ENCODE measurements at regions not wholly inside any gene's neighbourhood (a gene's known extent, or its start where the extent isn't known, plus 50 kb on each side); places are given as distances from the start of the nearest gene placed in this dataset.

DNA sequence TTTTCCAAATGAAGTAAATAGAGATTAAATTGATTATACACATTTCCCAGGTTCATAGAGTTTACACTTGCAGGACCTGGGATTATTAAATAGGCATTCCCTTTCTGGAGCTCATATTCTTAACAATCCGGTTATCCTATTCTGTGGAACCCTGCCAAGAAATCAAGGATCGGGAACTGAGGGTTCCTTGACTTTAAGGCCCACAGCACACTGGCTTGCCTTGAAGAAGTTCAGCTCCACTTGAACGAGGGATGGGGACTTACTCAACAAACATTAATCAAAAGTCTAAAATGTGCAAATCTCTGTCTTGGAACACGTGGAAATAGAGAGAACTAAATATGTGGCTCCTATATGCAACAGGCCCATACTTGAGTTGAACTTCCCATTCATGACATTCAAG, 142.3 kb upstream of the RGPD4 start:
- no peaks in the 10 kb centered on the region for H3K9me3 Mint-ChIP-seq (ENCODE audit: unreplicated experiment)
- no peaks in the 10 kb centered on the region for H3K36me3 ChIP-seq (ENCODE audit: control insufficient read depth, insufficient read depth, low read length)
- POLR2A ChIA-PET = no interaction called here
- H3K9me3 ChIP-seq = no peaks in the 10 kb centered on the region
- H3K27me3 Mint-ChIP-seq (ENCODE audit: insufficient read depth, unreplicated experiment) = no peaks in the 10 kb centered on the region
- H3K36me3 Mint-ChIP-seq (ENCODE audit: insufficient read depth, unreplicated experiment) = no peaks in the 10 kb centered on the region
- CTCF ChIA-PET = no interaction called here
- H3K4me3 Mint-ChIP-seq (ENCODE audit: unreplicated experiment) = no peak overlapping the region
- no peaks in the 10 kb centered on the region for H3K4me1 ChIP-seq
- TF ChIP-seq, protein P1, sequence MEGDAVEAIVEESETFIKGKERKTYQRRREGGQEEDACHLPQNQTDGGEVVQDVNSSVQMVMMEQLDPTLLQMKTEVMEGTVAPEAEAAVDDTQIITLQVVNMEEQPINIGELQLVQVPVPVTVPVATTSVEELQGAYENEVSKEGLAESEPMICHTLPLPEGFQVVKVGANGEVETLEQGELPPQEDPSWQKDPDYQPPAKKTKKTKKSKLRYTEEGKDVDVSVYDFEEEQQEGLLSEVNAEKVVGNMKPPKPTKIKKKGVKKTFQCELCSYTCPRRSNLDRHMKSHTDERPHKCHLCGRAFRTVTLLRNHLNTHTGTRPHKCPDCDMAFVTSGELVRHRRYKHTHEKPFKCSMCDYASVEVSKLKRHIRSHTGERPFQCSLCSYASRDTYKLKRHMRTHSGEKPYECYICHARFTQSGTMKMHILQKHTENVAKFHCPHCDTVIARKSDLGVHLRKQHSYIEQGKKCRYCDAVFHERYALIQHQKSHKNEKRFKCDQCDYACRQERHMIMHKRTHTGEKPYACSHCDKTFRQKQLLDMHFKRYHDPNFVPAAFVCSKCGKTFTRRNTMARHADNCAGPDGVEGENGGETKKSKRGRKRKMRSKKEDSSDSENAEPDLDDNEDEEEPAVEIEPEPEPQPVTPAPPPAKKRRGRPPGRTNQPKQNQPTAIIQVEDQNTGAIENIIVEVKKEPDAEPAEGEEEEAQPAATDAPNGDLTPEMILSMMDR (IDR thresholded peaks at IDR 0.05; ENCODE audit: insufficient read depth in 1 of 2, low read depth in 1 of 2, low read length in 1 of 2, severe bottlenecking in 1 of 2, unreplicated experiment in 1 of 2) = no peak
- H3K4me1 Mint-ChIP-seq (ENCODE audit: low read depth, unreplicated experiment) = no peaks in the 10 kb centered on the region
- no peak overlapping the region for H3K4me3 ChIP-seq (ENCODE audit: low read depth, low read length)
- DNase-seq = no peak
- no peaks in the 10 kb centered on the region for H3K27me3 ChIP-seq (replicated peaks; ENCODE audit: control insufficient read depth, insufficient read depth, low read length)
- H3K27ac Mint-ChIP-seq (ENCODE audit: unreplicated experiment) = no peak overlapping the region
- intact Hi-C loops (cut with micrococcal nuclease; ENCODE audit: unreplicated experiment) = no loop called here
- no TSS peak for BruUV-seq (replicated peaks)

DNA sequence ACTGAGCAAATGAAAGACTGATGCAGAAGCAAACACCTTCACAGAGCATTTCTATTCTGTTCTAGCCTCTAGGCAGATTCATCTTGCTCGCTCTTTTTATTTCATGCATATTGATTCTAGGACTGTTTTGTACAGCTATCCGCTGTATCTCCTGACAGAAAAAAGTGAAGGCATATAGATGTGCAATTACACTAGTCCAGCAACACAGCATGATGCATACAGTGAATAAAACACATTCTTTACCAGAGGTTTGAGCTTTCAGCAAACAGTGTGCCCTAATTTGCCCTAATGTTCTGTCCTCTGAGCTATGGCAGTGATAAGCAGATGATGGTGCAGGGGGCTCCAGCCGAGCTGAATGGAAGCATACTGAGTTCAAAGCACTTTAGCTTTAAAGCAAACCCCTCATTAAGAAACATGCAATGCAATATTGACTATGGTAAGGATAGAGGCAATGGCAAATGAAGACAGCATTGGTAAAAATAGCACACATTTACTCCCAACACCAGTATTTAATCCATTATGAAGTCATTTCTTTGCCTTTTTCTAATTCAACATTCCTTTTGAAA, 141.2 kb upstream of the RGPD4 start:
- no peak for DNase-seq
- TF ChIP-seq, protein P1 (IDR thresholded peaks at IDR 0.05; ENCODE audit: insufficient read depth in 1 of 2, low read depth in 1 of 2, low read length in 1 of 2, severe bottlenecking in 1 of 2, unreplicated experiment in 1 of 2) = no peak
- Mint-ChIP-seq H3K27me3 (ENCODE audit: insufficient read depth, unreplicated experiment) (no peaks in the 10 kb centered on the region), H3K4me1 (ENCODE audit: low read depth, unreplicated experiment) (no peaks in the 10 kb centered on the region), H3K27ac (ENCODE audit: unreplicated experiment) (no peak overlapping the region), H3K36me3 (ENCODE audit: insufficient read depth, unreplicated experiment) (no peaks in the 10 kb centered on the region), H3K4me3 (ENCODE audit: unreplicated experiment) (no peak overlapping the region), H3K9me3 (ENCODE audit: unreplicated experiment) (no peaks in the 10 kb centered on the region)
- Histone ChIP-seq H3K9me3 (no peaks in the 10 kb centered on the region), H3K27me3 (replicated peaks; ENCODE audit: control insufficient read depth, insufficient read depth, low read length) (no peaks in the 10 kb centered on the region), H3K4me3 (ENCODE audit: low read depth, low read length) (no peak overlapping the region), H3K36me3 (ENCODE audit: control insufficient read depth, insufficient read depth, low read length) (no peaks in the 10 kb centered on the region), H3K4me1 (no peaks in the 10 kb centered on the region)
- intact Hi-C loops (cut with micrococcal nuclease; ENCODE audit: unreplicated experiment) = no loop called here
- ChIA-PET POLR2A (no interaction called here), CTCF (no interaction called here)
- BruUV-seq (replicated peaks) = no TSS peak

- no peaks in the 10 kb centered on the region for H3K36me3 ChIP-seq (ENCODE audit: control insufficient read depth, insufficient read depth, low read length)
- DNase-seq = no peak
- no peak overlapping the region for H3K4me3 ChIP-seq (ENCODE audit: low read depth, low read length)
- H3K4me1 ChIP-seq = no peaks in the 10 kb centered on the region
- Mint-ChIP-seq H3K9me3 (ENCODE audit: unreplicated experiment) (no peaks in the 10 kb centered on the region), H3K27ac (ENCODE audit: unreplicated experiment) (no peak overlapping the region), H3K36me3 (ENCODE audit: insufficient read depth, unreplicated experiment) (no peaks in the 10 kb centered on the region), H3K27me3 (ENCODE audit: insufficient read depth, unreplicated experiment) (no peaks in the 10 kb centered on the region), H3K4me1 (ENCODE audit: low read depth, unreplicated experiment) (no peaks in the 10 kb centered on the region), H3K4me3 (ENCODE audit: unreplicated experiment) (no peak overlapping the region)
- CTCF ChIA-PET = no interaction called here
- POLR2A ChIA-PET = no interaction called here
- no TSS peak for BruUV-seq (replicated peaks)
- no peaks in the 10 kb centered on the region for H3K27me3 ChIP-seq (replicated peaks; ENCODE audit: control insufficient read depth, insufficient read depth, low read length)
- intact Hi-C loops (cut with micrococcal nuclease; ENCODE audit: unreplicated experiment) = no loop called here
- no peaks in the 10 kb centered on the region for H3K9me3 ChIP-seq
- TF ChIP-seq, protein P1 (IDR thresholded peaks at IDR 0.05; ENCODE audit: insufficient read depth in 1 of 2, low read depth in 1 of 2, low read length in 1 of 2, severe bottlenecking in 1 of 2, unreplicated experiment in 1 of 2) = no peak
Measured at GRCh38 chr2:107687073-107687472, 139.6 kb upstream of the RGPD4 start.
